Stromal cell of bone marrow (primary cell): ENCODE measurements at regions not wholly inside any gene's neighbourhood (a gene's known extent, or its start where the extent isn't known, plus 50 kb on each side); places are given as distances from the start of the nearest gene placed in this dataset.
A peak's percentile ranks its signal among the peaks of the same experiment; 100 is the strongest.
"Not testable (repeated sequence)": the region's sequence is repeated elsewhere in the genome, so short reads cannot be mapped to it uniquely, and the experiment has no call there.

Experiments
- DNase-seq: peaks from one replicate; pipeline ENCODE4 v3.0.0-alpha.2; 2012; ENCODE audit warnings: low read depth

GRCh38 chr5:66353186-66353585 lies 209.1 kb downstream of the SREK1 start:
- no peak for DNase-seq

- DNase-seq, result no peak
These were observed 210.3 kb downstream of the SREK1 start for GRCh38 chr5:66354422-66354821.

- peak; percentile 12 for DNase-seq
These were observed 212.0 kb downstream of the SREK1 start for GRCh38 chr5:66356011-66356565.

- no peak for DNase-seq
These were observed 214.6 kb downstream of the SREK1 start for GRCh38 chr5:66358741-66359140.

GRCh38 chr5:66361070-66361469 lies 217.0 kb downstream of the SREK1 start:
- DNase-seq, result no peak

GRCh38 chr5:66362046-66362445 lies 217.9 kb downstream of the SREK1 start:
- DNase-seq, result no peak

- DNase-seq, result peak; percentile 21
These were observed 218.6 kb downstream of the SREK1 start for GRCh38 chr5:66362687-66363086.

GRCh38 chr5:66363097-66363496 lies 219.0 kb downstream of the SREK1 start:
- DNase-seq, result no peak

GRCh38 chr5:66364186-66364585 lies 220.1 kb downstream of the SREK1 start:
- DNase-seq, result no peak

GRCh38 chr5:66365981-66366380 lies 221.9 kb downstream of the SREK1 start:
- DNase-seq, result no peak

- DNase-seq, result no peak
These were observed 223.9 kb downstream of the SREK1 start for GRCh38 chr5:66367814-66368541.

- no peak for DNase-seq
These were observed 224.7 kb downstream of the SREK1 start for GRCh38 chr5:66368811-66369210.

- no peak for DNase-seq
These were observed 218.4 kb upstream of the MAST4 start for GRCh38 chr5:66377747-66378146.

GRCh38 chr5:66378407-66378806 lies 217.8 kb upstream of the MAST4 start:
- DNase-seq, result no peak

GRCh38 chr5:66382152-66382551 lies 214.0 kb upstream of the MAST4 start:
- DNase-seq, result no peak

GRCh38 chr5:66405145-66405544 lies 191.0 kb upstream of the MAST4 start:
- not testable (repeated sequence) for DNase-seq

- DNase-seq, result no peak
These were observed 189.3 kb upstream of the MAST4 start for GRCh38 chr5:66406761-66407336.

- DNase-seq, result no peak
These were observed 188.4 kb upstream of the MAST4 start for GRCh38 chr5:66407765-66408164.

- no peak for DNase-seq
These were observed 187.6 kb upstream of the MAST4 start for GRCh38 chr5:66408576-66408975.

GRCh38 chr5:66410122-66410521 lies 186.1 kb upstream of the MAST4 start:
- DNase-seq, result no peak

GRCh38 chr5:66411701-66412100 lies 184.5 kb upstream of the MAST4 start:
- no peak for DNase-seq

GRCh38 chr5:66413931-66414330 lies 182.3 kb upstream of the MAST4 start:
- DNase-seq, result no peak

GRCh38 chr5:66415208-66415607 lies 181.0 kb upstream of the MAST4 start:
- peak; percentile 37 for DNase-seq

GRCh38 chr5:66416698-66417097 lies 179.5 kb upstream of the MAST4 start:
- DNase-seq, result no peak
